ENCODE measurements at regions not wholly inside any gene's neighbourhood (a gene's known extent, or its start where the extent isn't known, plus 50 kb on each side); places are given as distances from the start of the nearest gene placed in this dataset.

- TF ChIP-seq GATA2 (IDR thresholded peaks at IDR 0.05; ENCODE audit: low read depth, low read length) (no peak), GATA3 (IDR thresholded peaks at IDR 0.05; ENCODE audit: low read depth, low read length) (no peak)
Measured at GRCh38 chr22:48477031-48477721, 1350.5 kb downstream of the BRD1 start.
